ENCODE measurements at regions not wholly inside any gene's neighbourhood (a gene's known extent, or its start where the extent isn't known, plus 50 kb on each side); places are given as distances from the start of the nearest gene placed in this dataset.

- no peaks in the 10 kb centered on the region for H3K36me3 ChIP-seq (replicated peaks in 1 of 2; ENCODE audit: control insufficient read depth in 1 of 2, insufficient read depth in 2 of 2, low read length in 1 of 2)
- H4K20me1 ChIP-seq (ENCODE audit: insufficient read depth) = no peaks in the 10 kb centered on the region
- no peaks in the 10 kb centered on the region for H3K9me2 ChIP-seq
- no peak for DNase-seq
- H3K9ac ChIP-seq = no peak overlapping the region
- POLR2A ChIA-PET = no interaction called here
- peaks cover 9% of the 10 kb centered on the region for H3F3A ChIP-seq (replicated peaks; ENCODE audit: insufficient read depth)
- no peak overlapping the region for H3K4me3 ChIP-seq (ENCODE audit: low read depth in 2 of 2, low read length in 1 of 2)
- TF ChIP-seq FOSL2 (IDR thresholded peaks at IDR 0.05; ENCODE audit: borderline replicate concordance, low read depth) (no peak), ELF1 (IDR thresholded peaks at IDR 0.05) (no peak), RXRA (IDR thresholded peaks at IDR 0.05; ENCODE audit: borderline replicate concordance, low read depth) (no peak), PBX3 (IDR thresholded peaks at IDR 0.05) (no peak), NRF1 (IDR thresholded peaks at IDR 0.05; ENCODE audit: low read depth, low read length) (no peak), GATA2 (CRISPR knock-in tag; IDR thresholded peaks at IDR 0.05) (no peak), ZBTB33 (IDR thresholded peaks at IDR 0.05; ENCODE audit: borderline replicate concordance, low read depth) (no peak), IRF3 (IDR thresholded peaks at IDR 0.05; ENCODE audit: low read depth, low read length) (no peak), YY1 (IDR thresholded peaks at IDR 0.05; ENCODE audit: low read depth) (no peak), NFIC (IDR thresholded peaks at IDR 0.05; ENCODE audit: borderline replicate concordance) (no peak), RAD21 (IDR thresholded peaks at IDR 0.05; ENCODE audit: low read length) (no peak), TAF1 (IDR thresholded peaks at IDR 0.05; ENCODE audit: borderline replicate concordance, low read depth, low read length) (no peak), RCOR1 (IDR thresholded peaks at IDR 0.05; ENCODE audit: low read length) (no peak), RFX5 (IDR thresholded peaks at IDR 0.05; ENCODE audit: low read length) (no peak), TCF12 (IDR thresholded peaks at IDR 0.05) (no peak), SMC3 (IDR thresholded peaks at IDR 0.05; ENCODE audit: low read depth, low read length) (no peak)
- H2AFZ ChIP-seq (ENCODE audit: low read depth) = peak overlapping the region; percentile 10; the same call in 1 of the 2 replicates
- CTCF ChIA-PET = no interaction called here
- H3K4me2 ChIP-seq = no peak overlapping the region
- no peaks in the 10 kb centered on the region for H3K27me3 ChIP-seq (ENCODE audit: insufficient read depth)
- H3K4me1 ChIP-seq (ENCODE audit: control insufficient read depth in 1 of 2, insufficient read depth in 2 of 2, low read depth in 1 of 2, low read length in 1 of 2) = peaks cover 3 to 11% of the 10 kb centered on the region in 2 experiments; a peak in 1 of 4 replicates
- H3K9me3 ChIP-seq = no peaks in the 10 kb centered on the region
- peak overlapping the region in 1 of 2 experiments; percentile 40; a peak in 1 of 4 replicates for H3K27ac ChIP-seq (ENCODE audit: low read depth in 2 of 2, low read length in 1 of 2)
- H3K79me2 ChIP-seq (ENCODE audit: insufficient read depth) = no peaks in the 10 kb centered on the region
- 74% methylated on average over 5 of the region's 5 CpGs for WGBS (ENCODE audit: low lambda C conversion rate)
Measured at GRCh38 chr7:121451367-121452094, 55.4 kb upstream of the FAM3C start.

Data from SK-N-SH (cell line).